ENCODE measurements at regions not wholly inside any gene's neighbourhood (a gene's known extent, or its start where the extent isn't known, plus 50 kb on each side); places are given as distances from the start of the nearest gene placed in this dataset.

- FAIRE-seq (no peak), ATAC-seq (no peak), DNase-seq (ENCODE audit: low read depth, low spot score) (no peak)
- Histone ChIP-seq H3K27me3 (replicated peaks in 1 of 2; ENCODE audit: control insufficient read depth in 2 of 2, insufficient read depth in 2 of 2, low read length in 1 of 2) (no peaks in the 10 kb centered on the region), H4K20me1 (ENCODE audit: control insufficient read depth, insufficient read depth) (no peaks in the 10 kb centered on the region), H3K36me3 (ENCODE audit: control insufficient read depth in 2 of 2, insufficient read depth in 2 of 2, low read length in 1 of 2) (no peaks in the 10 kb centered on the region), H3K4me3 (no peak overlapping the region), H2AFZ (ENCODE audit: control insufficient read depth, low read depth, low read length) (no peak overlapping the region), H3K9ac (ENCODE audit: control insufficient read depth, insufficient read depth, low read length) (no peak overlapping the region), H3K9me3 (replicated peaks; ENCODE audit: control insufficient read depth, insufficient read depth, low read length) (no peaks in the 10 kb centered on the region), H3K27ac (ENCODE audit: control insufficient read depth, insufficient read depth) (no peak overlapping the region), H3K4me1 (ENCODE audit: control insufficient read depth, insufficient read depth, low read length) (no peaks in the 10 kb centered on the region), H3K79me2 (ENCODE audit: control insufficient read depth, insufficient read depth, low read length) (no peaks in the 10 kb centered on the region), H3K4me2 (ENCODE audit: control insufficient read depth, insufficient read depth) (no peak overlapping the region)
- in situ Hi-C loops (cut with MboI): no loop called here
- intact Hi-C loops (cut with micrococcal nuclease; ENCODE audit: unreplicated experiment): no loop called here
- RAD21 ChIA-PET (ENCODE audit: unreplicated experiment): no interaction called here
- CTCF ChIA-PET: interaction anchor here (1.2 kb wide), 1 partner anchor 66 kb away, joined by 3 read pairs; no protein-coding TSS in a partner anchor
- SMC1A ChIA-PET (ENCODE audit: uncharacterized antibody, unreplicated experiment): no interaction called here
- POLR2A ChIA-PET: no interaction called here
- 3% methylated on average over 1 of the region's 1 CpG for WGBS (ENCODE audit: insufficient coverage, insufficient replicate concordance, low lambda C conversion rate, missing lambda C conversion rate)
- no TSS peak for BruUV-seq (replicated peaks)
- TF ChIP-seq KDM1A (IDR thresholded peaks at IDR 0.05; ENCODE audit: borderline replicate concordance) (no peak), RBBP5 (conservative IDR thresholded peaks at IDR 0.05) (no peak), NFYB (IDR thresholded peaks at IDR 0.05; ENCODE audit: insufficient read depth, low read depth, low read length) (no peak), ZSCAN29 (IDR thresholded peaks at IDR 0.05) (no peak), RCOR1 (conservative IDR thresholded peaks at IDR 0.05; ENCODE audit: low read depth, low read length) (no peak), PAX8 (IDR thresholded peaks at IDR 0.05) (no peak), ZBTB4 (CRISPR knock-in tag; IDR thresholded peaks at IDR 0.05) (no peak)
Observed at GRCh38 chrX:137119049-137119448, 85.3 kb upstream of the GPR101 start.
